ENCODE measurements at regions not wholly inside any gene's neighbourhood (a gene's known extent, or its start where the extent isn't known, plus 50 kb on each side); places are given as distances from the start of the nearest gene placed in this dataset.

GRCh38 chr18:72470391-72470790, 73.8 kb downstream of the CBLN2 start:
- DNase-seq = no peak

GRCh38 chr18:72468021-72468710, 76.0 kb downstream of the CBLN2 start:
- no peak for DNase-seq

- no peak for DNase-seq
Measured at GRCh38 chr18:72460210-72460680, 83.9 kb downstream of the CBLN2 start.

- DNase-seq = no peak
Measured at GRCh38 chr18:72458271-72458670, 85.9 kb downstream of the CBLN2 start.

- no peak for DNase-seq
Measured at GRCh38 chr18:72456802-72457201, 87.3 kb downstream of the CBLN2 start.

- DNase-seq = no peak
Measured at GRCh38 chr18:72452328-72452727, 91.8 kb downstream of the CBLN2 start.

GRCh38 chr18:72444798-72445155, 99.4 kb downstream of the CBLN2 start:
- no peak for DNase-seq

- no peak for DNase-seq
Measured at GRCh38 chr18:72444111-72444797, 99.9 kb downstream of the CBLN2 start.

- DNase-seq = no peak
Measured at GRCh38 chr18:72436401-72436800, 107.7 kb downstream of the CBLN2 start.

- DNase-seq = no peak
Measured at GRCh38 chr18:72433756-72434155, 110.4 kb downstream of the CBLN2 start.

GRCh38 chr18:72427721-72428120, 116.4 kb downstream of the CBLN2 start:
- no peak for DNase-seq

GRCh38 chr18:72419914-72420313, 124.2 kb downstream of the CBLN2 start:
- no peak for DNase-seq

- DNase-seq = no peak
Measured at GRCh38 chr18:72412927-72413326, 131.2 kb downstream of the CBLN2 start.

GRCh38 chr18:72411261-72411660, 132.9 kb downstream of the CBLN2 start:
- DNase-seq = no peak

- no peak for DNase-seq
Measured at GRCh38 chr18:72410399-72410798, 133.7 kb downstream of the CBLN2 start.

GRCh38 chr18:72409903-72410302, 134.2 kb downstream of the CBLN2 start:
- DNase-seq = no peak

- DNase-seq = no peak
Measured at GRCh38 chr18:72407048-72407447, 137.1 kb downstream of the CBLN2 start.

- no peak for DNase-seq
Measured at GRCh38 chr18:72391951-72392350, 152.2 kb downstream of the CBLN2 start.

GRCh38 chr18:72391427-72391826, 152.7 kb downstream of the CBLN2 start:
- no peak for DNase-seq

GRCh38 chr18:72378016-72378415, 166.1 kb downstream of the CBLN2 start:
- DNase-seq = no peak

- no peak for DNase-seq
Measured at GRCh38 chr18:72376256-72376655, 167.9 kb downstream of the CBLN2 start.

GRCh38 chr18:72375618-72376017, 168.5 kb downstream of the CBLN2 start:
- no peak for DNase-seq

GRCh38 chr18:72372076-72372475, 172.1 kb downstream of the CBLN2 start:
- no peak for DNase-seq

- DNase-seq = no peak
Measured at GRCh38 chr18:72368308-72368707, 175.8 kb downstream of the CBLN2 start.

- no peak for DNase-seq
Measured at GRCh38 chr18:72360634-72361033, 183.5 kb downstream of the CBLN2 start.
